Endothelial cell of umbilical vein (primary cell): ENCODE measurements at regions not wholly inside any gene's neighbourhood (a gene's known extent, or its start where the extent isn't known, plus 50 kb on each side); places are given as distances from the start of the nearest gene placed in this dataset.

Experiments
- BruUV-seq: library from RNA; stranded (reverse); fragments of 400-500 nt; replicated peaks from 2 replicates; lab custom pipeline; 2021; lab: Mats Ljungman, UMichigan
- CTCF ChIA-PET: fragments of 300-600, 350-600 bp; sonication (Branson Sonifier 250); formaldehyde crosslinking; loops from one replicate; lab custom pipeline; 2021; ENCODE audit warnings: antibody characterized with exemption, inconsistent platforms; lab: Charles Lee
- POLR2A ChIA-PET: fragments of 300-600, 350-600 bp; sonication (Branson Sonifier 250); formaldehyde crosslinking; loops from one replicate; lab custom pipeline; 2021; ENCODE audit warnings: antibody characterized with exemption, inconsistent platforms; lab: Charles Lee
- DNase-seq: peaks from one replicate; pipeline ENCODE4 v3.0.0-alpha.2; 2011; ENCODE audit warnings: low read depth, low spot score
- FAIRE-seq: peaks from 2 replicates; lab custom pipeline; 2011; peaks lifted over from hg19 to GRCh38; lab: Jason Lieb, UNC
- H2AFZ ChIP-seq: 2 replicates; pipeline ENCODE4 v1.6.0; 2012; ENCODE audit warnings: low read depth, low read length, control low read depth, inconsistent platforms
- H3K27ac ChIP-seq: 2 replicates; pipeline ENCODE4 v1.5.1; 2011; ENCODE audit warnings: low read depth, mild to moderate bottlenecking, control low read depth, low read length, moderate library complexity; ENCODE audit not compliant: insufficient read depth
- H3K27me3 ChIP-seq, 2 experiments: 2 replicates each; pipeline versions ENCODE4 v1.6.0 to v1.6.1; 2011; ENCODE audit warnings: low read length in 2 of 2, mixed read lengths in 1 of 2; ENCODE audit not compliant: control insufficient read depth in 2 of 2, insufficient read depth in 2 of 2
- H3K36me3 ChIP-seq, 2 experiments: 2 replicates in 1 of 2; 3 replicates in 1 of 2; pipeline ENCODE4 v1.5.1; 2011; ENCODE audit warnings: low read length in 2 of 2, mild to moderate bottlenecking in 1 of 2, moderate library complexity in 1 of 2; ENCODE audit not compliant: control insufficient read depth in 2 of 2, insufficient read depth in 2 of 2; ENCODE audit errors: extremely low read depth in 1 of 2
- H3K4me1 ChIP-seq: 3 replicates; pipeline ENCODE4 v1.5.1; 2011; ENCODE audit warnings: mild to moderate bottlenecking, low read length; ENCODE audit not compliant: control insufficient read depth, insufficient read depth; ENCODE audit errors: extremely low read depth
- H3K4me2 ChIP-seq: 2 replicates; pipeline ENCODE4 v1.6.1; 2011; ENCODE audit warnings: low read length, control low read depth, mixed read lengths; ENCODE audit not compliant: insufficient read depth
- H3K4me3 ChIP-seq, 3 experiments: fragments of 200-600 bp in 1 of 3; sonication (generic), shearing (Covaris generic) in 1 of 3; replicated peaks in 1 of 3; 2 replicates each; pipeline ENCODE4 v1.5.1; 2011 to 2016; ENCODE audit warnings: control low read depth in 3 of 3, low read length in 3 of 3, mild to moderate bottlenecking in 2 of 3, inconsistent platforms in 1 of 3, low read depth in 1 of 3, moderate library complexity in 1 of 3; ENCODE audit not compliant: insufficient read depth in 1 of 3
- H3K79me2 ChIP-seq: 2 replicates; pipeline ENCODE4 v1.6.0; 2012; ENCODE audit warnings: low read length, inconsistent platforms; ENCODE audit not compliant: control insufficient read depth, insufficient read depth
- H3K9ac ChIP-seq: replicated peaks from 2 replicates; pipeline ENCODE3; 2011; ENCODE audit warnings: low read length, control low read depth; ENCODE audit not compliant: insufficient read depth; ENCODE audit errors: extremely low read depth
- H3K9me1 ChIP-seq: replicated peaks from 3 replicates; pipeline ENCODE4 v1.6.0; 2011; ENCODE audit warnings: mild to moderate bottlenecking, low read length; ENCODE audit not compliant: control insufficient read depth, insufficient read depth; ENCODE audit errors: extremely low read depth
- H3K9me3 ChIP-seq: replicated peaks from 2 replicates; pipeline ENCODE4 v1.5.1; 2012; ENCODE audit warnings: low read length, inconsistent platforms; ENCODE audit not compliant: control insufficient read depth, insufficient read depth
- H4K20me1 ChIP-seq: replicated peaks from 2 replicates; pipeline ENCODE3; 2011; ENCODE audit warnings: mild to moderate bottlenecking, low read length; ENCODE audit not compliant: control insufficient read depth, insufficient read depth; ENCODE audit errors: extremely low read depth
- CTCF ChIP-seq, 2 donors: IDR thresholded peaks; 1 replicate in 1 of 2; 2 replicates in 1 of 2; pipeline ENCODE4 v1.5.1; 2011; ENCODE audit warnings: low read length in 2 of 2, mild to moderate bottlenecking in 2 of 2, moderate library complexity in 2 of 2, control low read depth in 1 of 2, inconsistent platforms in 1 of 2, low read depth in 1 of 2; ENCODE audit not compliant: insufficient read depth in 1 of 2; ENCODE audit errors: extremely low read depth in 1 of 2
- EZH2 ChIP-seq: IDR thresholded peaks from 2 replicates; pipeline ENCODE4 v1.6.1; 2012; ENCODE audit warnings: borderline replicate concordance, low read depth, mild to moderate bottlenecking, moderate library complexity, low read length, inconsistent platforms; ENCODE audit not compliant: severe bottlenecking
- FOS ChIP-seq: IDR thresholded peaks from 2 replicates; pipeline ENCODE4 v1.6.1; 2011; ENCODE audit warnings: mild to moderate bottlenecking, low read length, moderate library complexity, borderline replicate concordance; ENCODE audit not compliant: insufficient read depth
- GATA2 ChIP-seq: IDR thresholded peaks from 2 replicates; pipeline ENCODE4 v1.7.0; 2011; ENCODE audit warnings: low read depth, mild to moderate bottlenecking, moderate library complexity, mixed read lengths, low read length; ENCODE audit not compliant: insufficient read length, insufficient read depth
- JUN ChIP-seq: IDR thresholded peaks from 2 replicates; pipeline ENCODE4 v1.6.1; 2011; ENCODE audit warnings: borderline replicate concordance, low read depth; ENCODE audit not compliant: insufficient read length, insufficient read depth
- MAX ChIP-seq: IDR thresholded peaks from 2 replicates; pipeline ENCODE4 v1.6.1; 2011; ENCODE audit not compliant: insufficient read depth, insufficient read length
- MYC ChIP-seq: IDR thresholded peaks from one replicate; pipeline ENCODE4 v1.6.1; 2011; ENCODE audit warnings: mild to moderate bottlenecking, low read depth, low read length
- POLR2A ChIP-seq: IDR thresholded peaks from 2 replicates; pipeline ENCODE4 v1.6.1; 2012; ENCODE audit warnings: low read depth, mild to moderate bottlenecking, control low read depth, low read length
- POLR2AphosphoS5 ChIP-seq: IDR thresholded peaks from 2 replicates; pipeline ENCODE4 v1.6.1; 2012; ENCODE audit warnings: low read depth, mild to moderate bottlenecking, control low read depth, low read length, moderate library complexity; ENCODE audit not compliant: insufficient read depth
- dilution Hi-C: fragments of 300-500 bp; cut with MboI; formaldehyde crosslinking; loops from one replicate; pipeline ENCODE4 v1.15.0; 2019; ENCODE audit warnings: low sequenced_read_pairs; ENCODE audit not compliant: extremely low pct_ligation_motif_present
- intact Hi-C: fragments of 100-400 bp; cut with micrococcal nuclease; formaldehyde crosslinking; loops from one replicate; pipeline ENCODE4 v1.10.0; 2022

GRCh38 chr6:147873816-147874215 is 365.3 kb downstream of the SAMD5 start:
- intact Hi-C loops (no loop called here), dilution Hi-C loops (no loop called here)
- ChIA-PET POLR2A (no interaction called here), CTCF (interaction anchor here (1.4 kb wide), 1 partner anchor 8 kb away, joined by 4 read pairs; no protein-coding TSS in a partner anchor)
- DNase-seq = no peak
- Histone ChIP-seq H3K4me3 (no peak overlapping the region), H4K20me1 (no peaks in the 10 kb centered on the region), H3K9ac (no peak overlapping the region), H3K27me3 (no peaks in the 10 kb centered on the region), H3K4me2 (peak overlapping the region; percentile 59), H3K9me3 (no peaks in the 10 kb centered on the region), H2AFZ (peak overlapping the region; percentile 22), H3K79me2 (no peaks in the 10 kb centered on the region), H3K27ac (peak overlapping the region; percentile 44), H3K36me3 (no peaks in the 10 kb centered on the region), H3K9me1 (no peaks in the 10 kb centered on the region), H3K4me1 (peaks cover 36% of the 10 kb centered on the region)
- BruUV-seq = no TSS peak
- peak; percentile 71 for FAIRE-seq
- TF ChIP-seq FOS (peak; percentile 13), JUN (no peak)

GRCh38 chr6:147874322-147874721 is 365.8 kb downstream of the SAMD5 start:
- H3K9ac ChIP-seq = no peak overlapping the region
- BruUV-seq = no TSS peak
- H3K27ac ChIP-seq = peak overlapping the region; percentile 44
- peak; percentile 88 for FAIRE-seq
- H3K9me1 ChIP-seq = no peaks in the 10 kb centered on the region
- intact Hi-C loops = no loop called here
- no peaks in the 10 kb centered on the region for H4K20me1 ChIP-seq
- peak; percentile 31 for DNase-seq
- peak overlapping the region in 1 of 3 experiments; percentile 20 for H3K4me3 ChIP-seq
- TF ChIP-seq JUN (no peak), GATA2 (no peak), MAX (no peak), POLR2A (no peak), EZH2 (no peak), MYC (no peak), CTCF (IDR thresholded peaks at IDR 0.05; ENCODE audit: extremely low read depth in 1 of 2, insufficient read depth in 1 of 2, low read depth in 1 of 2, low read length in 2 of 2) (no peak), POLR2AphosphoS5 (no peak), FOS (no peak)
- H3K27me3 ChIP-seq = no peaks in the 10 kb centered on the region
- peak overlapping the region; percentile 22 for H2AFZ ChIP-seq
- no peaks in the 10 kb centered on the region for H3K9me3 ChIP-seq
- no peaks in the 10 kb centered on the region for H3K79me2 ChIP-seq
- ChIA-PET CTCF (interaction anchor here (1.4 kb wide), 1 partner anchor 9 kb away, joined by 4 read pairs; no protein-coding TSS in a partner anchor), POLR2A (no interaction called here)
- dilution Hi-C loops = no loop called here
- H3K4me1 ChIP-seq = peaks cover 32% of the 10 kb centered on the region
- H3K36me3 ChIP-seq = no peaks in the 10 kb centered on the region
- peak overlapping the region; percentile 59 for H3K4me2 ChIP-seq
